Naive thymus-derived CD4-positive, alpha-beta T cell (primary cell): ENCODE measurements at regions not wholly inside any gene's neighbourhood (a gene's known extent, or its start where the extent isn't known, plus 50 kb on each side); places are given as distances from the start of the nearest gene placed in this dataset.

Experiments used
- ATAC-seq: fragments of 150-1000 bp; cut with Tn5 transposase; 2 replicates; pipeline ENCODE4 v1.10.0; 2021; ENCODE audit warnings: mild to moderate bottlenecking, moderate library complexity
- CTCF ChIA-PET: fragments of 350-600 bp; sonication (Branson Sonifier 250); formaldehyde crosslinking; loops from one replicate; lab custom pipeline; 2021; ENCODE audit warnings: antibody characterized with exemption; lab: Charles Lee
- POLR2A ChIA-PET: fragments of 350-600 bp; sonication (Branson Sonifier 250); formaldehyde crosslinking; loops from one replicate; lab custom pipeline; 2021; ENCODE audit warnings: antibody characterized with exemption, inconsistent platforms; lab: Charles Lee
- DNase-seq, 9 donors: peaks; one replicate each; pipeline versions ENCODE4 v3.0.0 to v3.0.0-alpha.2; 2020 to 2022; ENCODE audit warnings: mixed read lengths in 1 of 9
- H3K27ac ChIP-seq: one replicate; pipeline ENCODE4 v1.7.0; 2013; ENCODE audit warnings: mild to moderate bottlenecking, low read depth, low read length, moderate library complexity
- H3K27me3 ChIP-seq, 2 donors: one replicate each; pipeline ENCODE4 v1.7.0; 2013; ENCODE audit warnings: low read length in 2 of 2, mild to moderate bottlenecking in 2 of 2, moderate library complexity in 2 of 2; ENCODE audit not compliant: control insufficient read depth in 2 of 2, insufficient read depth in 2 of 2
- H3K36me3 ChIP-seq, 3 experiments: 1 replicate in 2 of 3; 2 replicates in 1 of 3; pipeline ENCODE4 v1.7.0; 2013; ENCODE audit warnings: low read length in 3 of 3, mild to moderate bottlenecking in 3 of 3, moderate library complexity in 1 of 3; ENCODE audit not compliant: insufficient read depth in 3 of 3, control insufficient read depth in 2 of 3
- H3K4me1 ChIP-seq, 2 donors: one replicate each; pipeline ENCODE4 v1.7.0; 2013; ENCODE audit warnings: low read length in 2 of 2, mild to moderate bottlenecking in 2 of 2, moderate library complexity in 1 of 2; ENCODE audit not compliant: control insufficient read depth in 2 of 2, insufficient read depth in 2 of 2
- H3K4me3 ChIP-seq: 2 replicates; pipeline ENCODE4 v1.7.0; 2013; ENCODE audit warnings: mild to moderate bottlenecking, low read length
- H3K9me3 ChIP-seq, 3 experiments: 1 replicate in 2 of 3; 2 replicates in 1 of 3; pipeline ENCODE4 v1.7.0; 2013; ENCODE audit warnings: low read length in 3 of 3; ENCODE audit not compliant: control insufficient read depth in 2 of 3
- H3K27ac Mint-ChIP-seq, 9 donors: one replicate each; pipeline ENCODE4 v1.8.0; 2020 to 2022; ENCODE audit warnings: mixed read lengths in 9 of 9, mild to moderate bottlenecking in 8 of 9, moderate library complexity in 5 of 9, inconsistent platforms in 2 of 9
- H3K27me3 Mint-ChIP-seq, 5 donors: one replicate each; pipeline ENCODE4 v1.8.0; 2021 to 2022; ENCODE audit warnings: mixed read lengths in 5 of 5, mild to moderate bottlenecking in 1 of 5
- H3K36me3 Mint-ChIP-seq, 5 donors: one replicate each; pipeline ENCODE4 v1.8.0; 2020 to 2022; ENCODE audit warnings: mixed read lengths in 5 of 5, mild to moderate bottlenecking in 3 of 5, inconsistent platforms in 1 of 5
- H3K4me1 Mint-ChIP-seq, 7 donors: one replicate each; pipeline ENCODE4 v1.8.0; 2020 to 2022; ENCODE audit warnings: mixed read lengths in 7 of 7, mild to moderate bottlenecking in 3 of 7, inconsistent platforms in 1 of 7
- H3K4me3 Mint-ChIP-seq, 10 donors: one replicate each; pipeline ENCODE4 v1.8.0; 2020 to 2022; ENCODE audit warnings: mild to moderate bottlenecking in 10 of 10, mixed read lengths in 10 of 10, moderate library complexity in 6 of 10, inconsistent platforms in 2 of 10
- H3K9me3 Mint-ChIP-seq, 11 donors: one replicate each; pipeline ENCODE4 v1.8.0; 2020 to 2022; ENCODE audit warnings: mixed read lengths in 11 of 11, mild to moderate bottlenecking in 4 of 11, inconsistent platforms in 1 of 11, moderate library complexity in 1 of 11
- intact Hi-C, 2 donors: fragments of 100-400 bp; cut with micrococcal nuclease; formaldehyde crosslinking; loops; one replicate each; pipeline ENCODE4 v1.15.1; 2023

- DNase-seq (no peak), ATAC-seq (no peak)
- Mint-ChIP-seq H3K36me3 (no peaks in the 10 kb centered on the region), H3K27ac (no peak overlapping the region), H3K4me1 (no peaks in the 10 kb centered on the region), H3K9me3 (peaks cover 0 to 17% (median 4%) of the 10 kb centered on the region in 11 donors), H3K4me3 (no peak overlapping the region), H3K27me3 (no peaks in the 10 kb centered on the region)
- intact Hi-C loops, result no loop called here
- H3K36me3 ChIP-seq, result no peaks in the 10 kb centered on the region
- H3K4me1 ChIP-seq, result no peaks in the 10 kb centered on the region
- H3K4me3 ChIP-seq, result no peak overlapping the region
- no peak overlapping the region for H3K27ac ChIP-seq
- H3K27me3 ChIP-seq, result no peaks in the 10 kb centered on the region
- CTCF ChIA-PET, result no interaction called here
- peaks cover 0 to 5% (median 0%) of the 10 kb centered on the region in 3 experiments for H3K9me3 ChIP-seq
- POLR2A ChIA-PET, result no interaction called here
Observed at GRCh38 chr5:97797994-97798451, 615.0 kb upstream of the RIOK2 start.

DNA sequence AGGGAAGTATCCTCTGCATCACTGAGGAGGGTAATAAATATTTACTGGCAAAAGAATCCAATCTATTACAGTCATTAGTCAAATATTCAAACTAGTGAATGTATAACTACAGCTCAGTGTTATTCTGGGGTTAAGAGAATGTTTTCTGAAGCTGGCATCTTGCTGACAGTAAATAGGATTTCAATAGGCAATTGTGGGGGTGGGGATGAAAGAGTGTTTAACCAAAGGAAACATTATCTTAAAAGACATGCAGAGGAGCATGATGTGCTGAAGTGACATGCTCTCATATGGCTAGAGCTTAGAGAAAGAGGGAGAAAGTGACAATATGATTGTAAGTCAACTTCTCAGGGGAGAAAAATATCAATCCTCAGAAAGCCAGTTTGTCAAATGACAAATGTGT lies 618.4 kb upstream of the RIOK2 start:
- Histone ChIP-seq H3K4me3 (no peak overlapping the region), H3K4me1 (no peaks in the 10 kb centered on the region), H3K9me3 (peaks cover 0 to 5% (median 0%) of the 10 kb centered on the region in 3 experiments), H3K36me3 (no peaks in the 10 kb centered on the region), H3K27me3 (no peaks in the 10 kb centered on the region), H3K27ac (no peak overlapping the region)
- H3K27ac Mint-ChIP-seq, result no peak overlapping the region
- no peaks in the 10 kb centered on the region for H3K4me1 Mint-ChIP-seq
- H3K9me3 Mint-ChIP-seq, result peaks cover 0 to 44% (median 4%) of the 10 kb centered on the region in 11 donors
- ATAC-seq (no peak), DNase-seq (no peak)
- ChIA-PET POLR2A (no interaction called here), CTCF (no interaction called here)
- no peaks in the 10 kb centered on the region for H3K27me3 Mint-ChIP-seq
- no peaks in the 10 kb centered on the region for H3K36me3 Mint-ChIP-seq
- intact Hi-C loops, result no loop called here
- H3K4me3 Mint-ChIP-seq, result no peak overlapping the region

GRCh38 chr5:97820138-97820537 lies 637.1 kb upstream of the RIOK2 start:
- intact Hi-C loops, result no loop called here
- Histone ChIP-seq H3K27ac (no peak overlapping the region), H3K9me3 (no peaks in the 10 kb centered on the region), H3K27me3 (no peaks in the 10 kb centered on the region), H3K4me1 (no peaks in the 10 kb centered on the region), H3K36me3 (no peaks in the 10 kb centered on the region), H3K4me3 (no peak overlapping the region)
- Mint-ChIP-seq H3K9me3 (peaks cover 3 to 18% (median 6%) of the 10 kb centered on the region in 11 donors), H3K27ac (no peak overlapping the region), H3K4me3 (no peak overlapping the region), H3K4me1 (no peaks in the 10 kb centered on the region), H3K27me3 (no peaks in the 10 kb centered on the region), H3K36me3 (no peaks in the 10 kb centered on the region)
- DNase-seq (no peak), ATAC-seq (no peak)
- CTCF ChIA-PET, result no interaction called here
- POLR2A ChIA-PET, result no interaction called here

GRCh38 chr5:97832645-97833296 lies 649.7 kb upstream of the RIOK2 start:
- intact Hi-C loops, result no loop called here
- no peak overlapping the region for H3K27ac ChIP-seq
- H3K9me3 ChIP-seq, result no peaks in the 10 kb centered on the region
- H3K4me3 ChIP-seq, result no peak overlapping the region
- no peaks in the 10 kb centered on the region for H3K36me3 ChIP-seq
- H3K27me3 ChIP-seq, result no peaks in the 10 kb centered on the region
- DNase-seq (no peak), ATAC-seq (no peak)
- Mint-ChIP-seq H3K27ac (no peak overlapping the region), H3K9me3 (peaks cover 0 to 7% (median 1%) of the 10 kb centered on the region in 11 donors), H3K4me3 (no peak overlapping the region), H3K36me3 (no peaks in the 10 kb centered on the region), H3K4me1 (peaks cover 0 to 2% (median 0%) of the 10 kb centered on the region in 7 donors), H3K27me3 (peaks cover 0 to 8% (median 0%) of the 10 kb centered on the region in 5 donors)
- POLR2A ChIA-PET, result no interaction called here
- no peaks in the 10 kb centered on the region for H3K4me1 ChIP-seq
- CTCF ChIA-PET, result no interaction called here

DNA sequence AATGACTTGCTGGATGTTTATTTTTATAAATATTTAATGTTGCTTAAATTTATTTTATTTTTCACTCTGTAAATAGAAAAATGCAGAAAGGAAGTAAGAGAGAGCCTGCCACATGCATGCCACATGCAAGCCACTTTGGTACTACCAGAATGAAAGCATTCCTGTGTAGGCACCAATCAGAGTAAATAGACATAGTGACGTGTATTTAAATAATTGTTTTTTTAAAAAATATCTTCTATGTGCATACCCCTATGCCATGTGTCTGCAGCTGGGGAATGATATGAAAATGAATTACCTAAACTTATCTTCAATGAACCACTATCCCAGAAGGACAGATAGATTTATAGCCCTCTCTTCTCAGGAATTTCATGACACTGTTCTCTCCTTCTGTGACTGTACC lies 651.5 kb upstream of the RIOK2 start:
- H3K27me3 Mint-ChIP-seq, result no peaks in the 10 kb centered on the region
- ChIA-PET CTCF (no interaction called here), POLR2A (no interaction called here)
- no peak for ATAC-seq
- DNase-seq, result no peak
- Histone ChIP-seq H3K27me3 (no peaks in the 10 kb centered on the region), H3K27ac (no peak overlapping the region), H3K36me3 (no peaks in the 10 kb centered on the region), H3K4me1 (no peaks in the 10 kb centered on the region), H3K9me3 (no peaks in the 10 kb centered on the region), H3K4me3 (no peak overlapping the region)
- no peak overlapping the region for H3K27ac Mint-ChIP-seq
- H3K9me3 Mint-ChIP-seq, result peaks cover 0 to 7% (median 0%) of the 10 kb centered on the region in 11 donors
- peaks cover 0 to 4% (median 0%) of the 10 kb centered on the region in 7 donors for H3K4me1 Mint-ChIP-seq
- H3K4me3 Mint-ChIP-seq, result no peak overlapping the region
- no peaks in the 10 kb centered on the region for H3K36me3 Mint-ChIP-seq
- intact Hi-C loops, result no loop called here

- DNase-seq, result no peak
- H3K27ac ChIP-seq, result no peak overlapping the region
- POLR2A ChIA-PET, result no interaction called here
- Mint-ChIP-seq H3K4me1 (peaks cover 0 to 4% (median 0%) of the 10 kb centered on the region in 7 donors), H3K36me3 (no peaks in the 10 kb centered on the region), H3K9me3 (peaks cover 0 to 7% (median 0%) of the 10 kb centered on the region in 11 donors), H3K27ac (no peak overlapping the region), H3K4me3 (no peak overlapping the region), H3K27me3 (no peaks in the 10 kb centered on the region)
- H3K9me3 ChIP-seq, result no peaks in the 10 kb centered on the region
- CTCF ChIA-PET, result no interaction called here
- no peaks in the 10 kb centered on the region for H3K36me3 ChIP-seq
- no peak overlapping the region for H3K4me3 ChIP-seq
- no peak for ATAC-seq
- intact Hi-C loops, result no loop called here
- no peaks in the 10 kb centered on the region for H3K27me3 ChIP-seq
- H3K4me1 ChIP-seq, result no peaks in the 10 kb centered on the region
Observed at GRCh38 chr5:97835112-97835511, 652.1 kb upstream of the RIOK2 start.

GRCh38 chr5:97836816-97837215 lies 653.8 kb upstream of the RIOK2 start:
- H3K9me3 Mint-ChIP-seq, result peaks cover 0 to 3% (median 0%) of the 10 kb centered on the region in 11 donors
- ChIA-PET POLR2A (no interaction called here), CTCF (no interaction called here)
- no peaks in the 10 kb centered on the region for H3K36me3 ChIP-seq
- no peaks in the 10 kb centered on the region for H3K36me3 Mint-ChIP-seq
- ATAC-seq (no peak), DNase-seq (no peak)
- no peak overlapping the region for H3K27ac Mint-ChIP-seq
- no peaks in the 10 kb centered on the region for H3K27me3 Mint-ChIP-seq
- intact Hi-C loops, result no loop called here
- H3K9me3 ChIP-seq, result no peaks in the 10 kb centered on the region
- H3K27ac ChIP-seq, result no peak overlapping the region
- H3K4me1 ChIP-seq, result no peaks in the 10 kb centered on the region
- no peaks in the 10 kb centered on the region for H3K27me3 ChIP-seq
- peaks cover 0 to 4% (median 0%) of the 10 kb centered on the region in 7 donors for H3K4me1 Mint-ChIP-seq
- no peak overlapping the region for H3K4me3 ChIP-seq
- no peak overlapping the region for H3K4me3 Mint-ChIP-seq
